B cell (primary cell): ENCODE measurements at regions not wholly inside any gene's neighbourhood (a gene's known extent, or its start where the extent isn't known, plus 50 kb on each side); places are given as distances from the start of the nearest gene placed in this dataset.

Source experiments
- ATAC-seq: fragments of 200-7000 bp; cut with Tn5 transposase; one replicate; pipeline ENCODE4 v1.10.0; 2021; ENCODE audit warnings: low read depth, mild to moderate bottlenecking, moderate number of reproducible peaks, moderate library complexity
- CTCF ChIA-PET: fragments of 350-600 bp; sonication (Branson Sonifier 250); formaldehyde crosslinking; loops from one replicate; lab custom pipeline; 2021; ENCODE audit warnings: antibody characterized with exemption, inconsistent platforms; lab: Charles Lee
- POLR2A ChIA-PET: fragments of 350-600 bp; sonication (Branson Sonifier 250); formaldehyde crosslinking; loops from one replicate; lab custom pipeline; 2021; ENCODE audit warnings: antibody characterized with exemption; lab: Charles Lee
- DNase-seq: peaks from one replicate; pipeline ENCODE4 v3.0.0; 2013
- H2AFZ ChIP-seq: 2 replicates; pipeline ENCODE4 v1.6.1; 2012; ENCODE audit warnings: mild to moderate bottlenecking, low read depth, low read length; ENCODE audit not compliant: insufficient read depth, poor library complexity, severe bottlenecking
- H3K27ac ChIP-seq, 2 donors: 1 replicate in 1 of 2; 2 replicates in 1 of 2; pipeline ENCODE4 v1.5.1; 2012 to 2013; ENCODE audit warnings: low read length in 2 of 2, mild to moderate bottlenecking in 2 of 2, moderate library complexity in 1 of 2
- H3K27me3 ChIP-seq, 4 experiments: fragments of 200-600 bp in 1 of 4; sonication (generic) in 1 of 4; replicated peaks in 1 of 4; 1 replicate in 2 of 4; 2 replicates in 2 of 4; pipeline versions ENCODE4 v1.6.1 to v1.7.0; 2013 to 2016; ENCODE audit warnings: low read length in 3 of 4, mild to moderate bottlenecking in 2 of 4, mixed read lengths in 1 of 4, moderate library complexity in 1 of 4; ENCODE audit not compliant: insufficient read depth in 4 of 4, control insufficient read depth in 3 of 4; ENCODE audit errors: control extremely low read depth in 1 of 4
- H3K36me3 ChIP-seq, 2 experiments: replicated peaks in 1 of 2; 1 replicate in 1 of 2; 2 replicates in 1 of 2; pipeline versions ENCODE4 v1.6.1 to v1.7.1; 2013; ENCODE audit warnings: low read length in 1 of 2; ENCODE audit not compliant: insufficient read depth in 2 of 2, control insufficient read depth in 1 of 2; ENCODE audit errors: control extremely low read depth in 1 of 2, extremely low read depth in 1 of 2
- H3K4me1 ChIP-seq, 2 donors: fragments of 200-600 bp in 1 of 2; sonication (generic) in 1 of 2; 1 replicate in 1 of 2; 2 replicates in 1 of 2; pipeline versions ENCODE4 v1.5.1 to v1.6.1; 2013 to 2017; ENCODE audit warnings: low read length in 2 of 2; ENCODE audit not compliant: control insufficient read depth in 2 of 2, insufficient read depth in 2 of 2
- H3K4me2 ChIP-seq: replicated peaks from 2 replicates; pipeline ENCODE3; 2012; ENCODE audit warnings: mild to moderate bottlenecking, low read depth, low read length; ENCODE audit not compliant: poor library complexity, severe bottlenecking
- H3K4me3 ChIP-seq, 5 experiments: fragments of 200-600 bp in 1 of 5; sonication (generic) in 1 of 5; 1 replicate in 3 of 5; 2 replicates in 2 of 5; pipeline versions ENCODE4 v1.5.1 to v1.7.0; 2011 to 2016; ENCODE audit warnings: low read length in 4 of 5, mild to moderate bottlenecking in 4 of 5, low read depth in 2 of 5, control low read depth in 1 of 5, moderate library complexity in 1 of 5; ENCODE audit not compliant: insufficient read depth in 1 of 5; ENCODE audit errors: control extremely low read depth in 1 of 5, extremely low read depth in 1 of 5
- H3K79me2 ChIP-seq: fragments of 200-600 bp; sonication (generic); one replicate; pipeline ENCODE4 v1.6.0; 2016; ENCODE audit warnings: low read length; ENCODE audit not compliant: control insufficient read depth, insufficient read depth
- H3K9ac ChIP-seq: fragments of 200-600 bp; sonication (generic); 2 replicates; pipeline ENCODE4 v1.6.1; 2017; ENCODE audit warnings: mild to moderate bottlenecking, low read length, moderate library complexity
- H3K9me3 ChIP-seq, 3 donors: one replicate each; pipeline versions ENCODE4 v1.6.1 to v1.7.1; 2013; ENCODE audit warnings: low read length in 2 of 3; ENCODE audit not compliant: control insufficient read depth in 2 of 3, insufficient read depth in 1 of 3; ENCODE audit errors: control extremely low read depth in 1 of 3
- H4K20me1 ChIP-seq: 2 replicates; pipeline ENCODE4 v1.6.0; 2012; ENCODE audit warnings: mild to moderate bottlenecking, low read length; ENCODE audit not compliant: insufficient read depth, control insufficient read depth, poor library complexity, severe bottlenecking
- H3K27ac Mint-ChIP-seq: one replicate; pipeline ENCODE4 v1.8.0; 2021; ENCODE audit warnings: mixed read lengths
- H3K27me3 Mint-ChIP-seq: one replicate; pipeline ENCODE4 v1.8.0; 2021; ENCODE audit warnings: mixed read lengths
- H3K4me1 Mint-ChIP-seq: one replicate; pipeline ENCODE4 v1.8.0; 2021; ENCODE audit warnings: mixed read lengths
- H3K4me3 Mint-ChIP-seq: one replicate; pipeline ENCODE4 v1.8.0; 2021; ENCODE audit warnings: mixed read lengths
- H3K9me3 Mint-ChIP-seq: one replicate; pipeline ENCODE4 v1.8.0; 2022; ENCODE audit warnings: mixed read lengths; ENCODE audit not compliant: insufficient read depth
- EZH2 ChIP-seq: IDR thresholded peaks from 2 replicates; pipeline ENCODE4 v1.6.1; 2012; ENCODE audit warnings: borderline replicate concordance, low read depth, mild to moderate bottlenecking, moderate library complexity, low read length; ENCODE audit not compliant: insufficient read depth, poor library complexity, severe bottlenecking
- WGBS: methylation state at CpG from one replicate; pipeline ENCODE4 v1.1.5; 2013; ENCODE audit warnings: missing lambda C conversion rate; ENCODE audit not compliant: insufficient coverage; 5-methylcytosine and 5-hydroxymethylcytosine counted together
- intact Hi-C: fragments of 100-400 bp; cut with micrococcal nuclease; formaldehyde crosslinking; loops from one replicate; pipeline ENCODE4 v1.10.0; 2022
- TF ChIP-seq, protein P1 (sequence below): fragments of 200-600 bp; IDR thresholded peaks from one replicate; pipeline ENCODE4 v1.8.0; 2022; ENCODE audit warnings: antibody characterized with exemption, mild to moderate bottlenecking

DNA sequence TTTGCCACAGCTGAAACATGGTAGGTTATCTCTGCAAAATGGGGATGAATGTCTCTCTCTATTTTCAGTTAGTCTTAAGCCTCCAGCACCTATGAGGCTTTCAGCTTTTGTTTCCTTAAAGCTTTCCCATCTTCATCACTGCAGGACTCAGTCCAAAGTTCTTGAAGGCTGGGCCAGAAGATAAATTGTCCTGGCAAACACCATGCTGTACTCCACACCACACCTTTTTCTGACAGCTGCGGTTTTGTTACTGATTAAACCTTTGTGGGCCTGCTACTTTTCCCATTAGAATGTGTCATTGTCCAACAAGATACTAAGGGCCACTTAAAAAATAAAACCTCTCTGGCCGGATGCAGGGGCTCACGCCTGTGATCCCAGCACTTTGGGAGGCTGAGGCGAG lies 87.2 kb upstream of the A1CF start:
- Mint-ChIP-seq H3K9me3 (no peaks in the 10 kb centered on the region), H3K27ac (no peak overlapping the region), H3K27me3 (peaks cover 7% of the 10 kb centered on the region), H3K4me3 (no peak overlapping the region), H3K4me1 (no peaks in the 10 kb centered on the region)
- WGBS: 100% methylated on average over 1 of the region's 4 CpGs
- no peaks in the 10 kb centered on the region for H3K36me3 ChIP-seq
- H3K27ac ChIP-seq: no peak overlapping the region
- ATAC-seq (no peak), DNase-seq (no peak)
- H3K79me2 ChIP-seq: no peaks in the 10 kb centered on the region
- H3K4me2 ChIP-seq: no peak overlapping the region
- no peaks in the 10 kb centered on the region for H3K4me1 ChIP-seq
- intact Hi-C loops: no loop called here
- CTCF ChIA-PET: no interaction called here
- H3K9me3 ChIP-seq: no peaks in the 10 kb centered on the region
- no peak overlapping the region for H3K9ac ChIP-seq
- no peaks in the 10 kb centered on the region for H3K27me3 ChIP-seq
- POLR2A ChIA-PET: no interaction called here
- TF ChIP-seq, protein P1, sequence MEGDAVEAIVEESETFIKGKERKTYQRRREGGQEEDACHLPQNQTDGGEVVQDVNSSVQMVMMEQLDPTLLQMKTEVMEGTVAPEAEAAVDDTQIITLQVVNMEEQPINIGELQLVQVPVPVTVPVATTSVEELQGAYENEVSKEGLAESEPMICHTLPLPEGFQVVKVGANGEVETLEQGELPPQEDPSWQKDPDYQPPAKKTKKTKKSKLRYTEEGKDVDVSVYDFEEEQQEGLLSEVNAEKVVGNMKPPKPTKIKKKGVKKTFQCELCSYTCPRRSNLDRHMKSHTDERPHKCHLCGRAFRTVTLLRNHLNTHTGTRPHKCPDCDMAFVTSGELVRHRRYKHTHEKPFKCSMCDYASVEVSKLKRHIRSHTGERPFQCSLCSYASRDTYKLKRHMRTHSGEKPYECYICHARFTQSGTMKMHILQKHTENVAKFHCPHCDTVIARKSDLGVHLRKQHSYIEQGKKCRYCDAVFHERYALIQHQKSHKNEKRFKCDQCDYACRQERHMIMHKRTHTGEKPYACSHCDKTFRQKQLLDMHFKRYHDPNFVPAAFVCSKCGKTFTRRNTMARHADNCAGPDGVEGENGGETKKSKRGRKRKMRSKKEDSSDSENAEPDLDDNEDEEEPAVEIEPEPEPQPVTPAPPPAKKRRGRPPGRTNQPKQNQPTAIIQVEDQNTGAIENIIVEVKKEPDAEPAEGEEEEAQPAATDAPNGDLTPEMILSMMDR: no peak
- no peak for TF ChIP-seq EZH2
- no peaks in the 10 kb centered on the region for H4K20me1 ChIP-seq
- no peak overlapping the region for H2AFZ ChIP-seq
- H3K4me3 ChIP-seq: no peak overlapping the region

DNA sequence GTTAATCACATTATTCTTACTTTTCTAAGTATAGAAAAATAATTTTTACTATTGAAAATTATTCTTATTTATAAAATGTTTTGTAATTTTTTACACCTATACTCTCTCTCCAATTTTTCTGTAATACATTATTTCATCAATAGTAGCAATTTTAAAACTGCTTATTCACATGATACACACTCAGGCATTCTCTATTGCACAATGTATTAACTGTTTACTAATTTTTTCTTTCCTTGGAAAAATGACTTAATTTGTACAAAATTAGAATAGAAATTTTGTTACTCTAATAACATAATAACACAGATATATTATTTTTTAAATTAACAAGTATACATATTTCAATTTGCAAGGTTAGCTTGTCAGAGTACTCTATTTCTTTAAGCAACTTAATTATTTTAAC lies 92.9 kb upstream of the PRKG1 start:
- POLR2A ChIA-PET: no interaction called here

More for the DNA sequence above, 92.9 kb upstream of the PRKG1 start:
- Histone ChIP-seq H3K9ac (no peak overlapping the region), H3K4me2 (no peak overlapping the region), H3K9me3 (no peaks in the 10 kb centered on the region), H3K79me2 (no peaks in the 10 kb centered on the region), H3K27ac (no peak overlapping the region), H3K4me3 (no peak overlapping the region), H3K4me1 (no peaks in the 10 kb centered on the region), H3K36me3 (no peaks in the 10 kb centered on the region), H2AFZ (no peak overlapping the region), H4K20me1 (no peaks in the 10 kb centered on the region), H3K27me3 (peaks cover 0 to 6% (median 2%) of the 10 kb centered on the region in 4 experiments)
- H3K9me3 Mint-ChIP-seq: no peaks in the 10 kb centered on the region
- ATAC-seq: no peak
- CTCF ChIA-PET: no interaction called here
- peaks cover 14% of the 10 kb centered on the region for H3K27me3 Mint-ChIP-seq
- intact Hi-C loops: no loop called here
- H3K27ac Mint-ChIP-seq: no peak overlapping the region
- TF ChIP-seq, protein P1: no peak
- no peak for TF ChIP-seq EZH2
- DNase-seq: no peak
- no peak overlapping the region for H3K4me3 Mint-ChIP-seq
- no peaks in the 10 kb centered on the region for H3K4me1 Mint-ChIP-seq
